Stimulated activated CD4-positive, alpha-beta T cell treated with anti-CD3 and anti-CD28 coated beads, Interleukin-12 subunit alpha, Interleukin-12 subunit beta, amount 100 ng/mL, for 48 hours (primary cell): ENCODE measurements at regions not wholly inside any gene's neighbourhood (a gene's known extent, or its start where the extent isn't known, plus 50 kb on each side); places are given as distances from the start of the nearest gene placed in this dataset.
"Not testable (repeated sequence)": the region's sequence is repeated elsewhere in the genome, so short reads cannot be mapped to it uniquely, and the experiment has no call there.

Experiments
- DNase-seq, 3 donors: peaks; one replicate each; pipeline ENCODE4 v3.0.0-alpha.2; 2020; ENCODE audit warnings: low read depth in 2 of 3, low spot score in 1 of 3

- DNase-seq = no peak
Measured at GRCh38 chr7:24049296-24049695, 234.7 kb upstream of the NPY start.

GRCh38 chr7:24050991-24051560 is 232.9 kb upstream of the NPY start:
- no peak for DNase-seq

- DNase-seq = no peak
Measured at GRCh38 chr7:24051651-24052050, 232.3 kb upstream of the NPY start.

- DNase-seq = no peak
Measured at GRCh38 chr7:24052572-24053260, 231.3 kb upstream of the NPY start.

GRCh38 chr7:24054236-24054635 is 229.8 kb upstream of the NPY start:
- DNase-seq = no peak

- no peak for DNase-seq
Measured at GRCh38 chr7:24057243-24057642, 226.7 kb upstream of the NPY start.

- DNase-seq = no peak
Measured at GRCh38 chr7:24058953-24059352, 225.0 kb upstream of the NPY start.

- no peak for DNase-seq
Measured at GRCh38 chr7:24059775-24060174, 224.2 kb upstream of the NPY start.

GRCh38 chr7:24063721-24064120 is 220.3 kb upstream of the NPY start:
- DNase-seq = no peak

- no peak for DNase-seq
Measured at GRCh38 chr7:24069751-24070150, 214.2 kb upstream of the NPY start.

- DNase-seq = no peak
Measured at GRCh38 chr7:24073651-24074420, 210.2 kb upstream of the NPY start.

GRCh38 chr7:24075426-24075810 is 208.6 kb upstream of the NPY start:
- no peak for DNase-seq

GRCh38 chr7:24082826-24083225 is 201.2 kb upstream of the NPY start:
- no peak for DNase-seq

GRCh38 chr7:24102988-24103387 is 181.0 kb upstream of the NPY start:
- DNase-seq = no peak

GRCh38 chr7:24108906-24109376 is 175.0 kb upstream of the NPY start:
- DNase-seq = no peak

GRCh38 chr7:24110056-24110455 is 173.9 kb upstream of the NPY start:
- no peak for DNase-seq

GRCh38 chr7:24113506-24113905 is 170.5 kb upstream of the NPY start:
- DNase-seq = no peak

- no peak for DNase-seq
Measured at GRCh38 chr7:24115661-24116060, 168.3 kb upstream of the NPY start.

GRCh38 chr7:24117903-24118499 is 166.0 kb upstream of the NPY start:
- DNase-seq = not testable (repeated sequence)

- DNase-seq = no peak
Measured at GRCh38 chr7:24119852-24120251, 164.1 kb upstream of the NPY start.

- no peak for DNase-seq
Measured at GRCh38 chr7:24123076-24123475, 160.9 kb upstream of the NPY start.

- DNase-seq = no peak
Measured at GRCh38 chr7:24125765-24126164, 158.2 kb upstream of the NPY start.
